ENCODE measurements at regions not wholly inside any gene's neighbourhood (a gene's known extent, or its start where the extent isn't known, plus 50 kb on each side); places are given as distances from the start of the nearest gene placed in this dataset.

DNA sequence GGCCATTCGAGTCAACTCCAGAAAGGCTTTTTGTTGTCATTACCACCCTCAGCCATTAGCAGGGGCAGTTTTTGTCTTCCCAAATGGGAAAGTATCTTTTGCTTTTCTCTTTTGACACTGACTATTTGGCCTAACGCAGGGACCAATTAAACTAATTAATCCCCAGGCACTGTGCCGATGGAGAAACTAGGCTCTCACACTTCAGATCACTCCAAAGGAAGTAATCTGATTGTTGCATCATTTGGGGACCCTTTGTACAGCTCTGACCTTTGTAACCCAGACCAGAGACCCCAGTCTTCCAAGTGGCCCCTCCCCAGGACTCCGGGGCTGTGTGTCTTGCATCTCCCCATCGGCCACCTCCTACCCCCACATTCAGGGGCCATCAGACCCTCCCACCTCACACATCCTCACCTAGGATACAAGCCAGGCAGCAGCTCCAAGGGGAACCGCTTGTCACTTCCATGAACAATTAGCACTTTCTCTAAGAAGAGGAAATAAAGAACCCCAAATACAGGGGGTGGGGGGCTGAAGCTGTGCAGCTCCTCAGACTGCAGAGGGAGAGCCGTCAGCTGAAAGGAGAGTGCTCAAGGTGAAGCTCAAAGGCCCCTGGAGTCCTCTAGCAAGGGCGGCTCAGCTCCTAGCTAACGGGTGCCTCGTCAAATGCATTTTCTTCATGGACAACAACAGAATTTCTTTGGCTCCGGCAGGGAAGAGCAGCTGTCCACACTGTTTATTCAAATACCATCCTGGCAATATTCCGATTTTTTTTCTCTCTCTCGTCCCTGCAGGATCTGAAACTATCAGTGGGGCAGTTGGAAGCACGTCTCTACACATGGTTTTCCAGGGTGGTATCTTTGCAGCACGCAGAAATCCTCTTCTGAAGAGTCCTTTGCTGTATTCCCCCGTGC lies 64.3 kb upstream of the DIO3 start:
- no peaks in the 10 kb centered on the region for H3K4me1 ChIP-seq (ENCODE audit: control insufficient read depth, insufficient read depth, low read length)
- H3K9ac ChIP-seq (ENCODE audit: low read length) = no peak overlapping the region
- no peaks in the 10 kb centered on the region for H3K36me3 ChIP-seq (ENCODE audit: control insufficient read depth, insufficient read depth, low read length)
- H3K27me3 ChIP-seq (ENCODE audit: control insufficient read depth, insufficient read depth, low read length) = no peaks in the 10 kb centered on the region
- no peak overlapping the region for H3K27ac ChIP-seq (ENCODE audit: low read depth, low read length)
- H3K4me3 ChIP-seq (ENCODE audit: low read length) = no peak overlapping the region

DNA sequence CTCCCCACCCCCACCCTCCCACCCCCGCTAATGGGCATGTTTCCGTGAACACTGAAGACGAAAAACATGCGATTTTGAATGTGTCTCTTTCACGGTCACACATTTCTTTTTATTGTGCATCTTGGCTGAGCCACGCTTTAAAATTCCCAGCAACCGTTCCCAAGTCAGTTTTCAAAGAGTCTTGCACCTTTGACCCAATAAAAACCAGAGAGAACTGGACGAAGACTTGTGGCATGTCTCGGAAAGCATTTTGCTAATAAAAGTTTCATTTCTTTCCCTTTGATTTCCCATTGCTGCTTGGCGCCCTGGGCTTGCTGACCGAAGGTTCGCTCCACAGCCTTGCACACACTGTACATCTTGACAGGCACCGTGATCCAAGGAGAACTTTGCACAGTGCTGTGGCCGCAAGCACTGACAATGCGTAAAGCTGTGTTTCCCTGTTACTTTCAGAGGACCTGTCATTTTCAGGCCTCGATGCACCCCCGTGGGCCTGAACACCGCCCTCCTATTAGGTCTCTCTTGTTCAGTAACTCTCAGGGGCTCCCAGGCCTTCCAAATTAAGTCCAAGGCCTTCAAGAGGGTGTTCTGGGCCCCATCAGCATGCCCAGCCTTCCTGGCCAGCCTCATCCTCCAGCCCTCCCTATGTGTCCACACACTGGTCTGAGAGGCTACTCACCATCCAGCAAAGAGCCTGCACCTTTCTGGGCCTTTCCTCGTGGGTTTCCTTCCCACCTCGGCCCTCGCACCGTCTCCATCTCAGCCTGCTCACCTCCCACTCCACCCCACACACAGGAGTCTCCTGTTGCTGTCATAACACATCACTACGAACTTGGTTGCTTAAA lies 63.4 kb upstream of the DIO3 start:
- no peak overlapping the region for H3K4me3 ChIP-seq (ENCODE audit: low read length)
- no peak overlapping the region for H3K27ac ChIP-seq (ENCODE audit: low read depth, low read length)
- no peaks in the 10 kb centered on the region for H3K36me3 ChIP-seq (ENCODE audit: control insufficient read depth, insufficient read depth, low read length)
- no peaks in the 10 kb centered on the region for H3K27me3 ChIP-seq (ENCODE audit: control insufficient read depth, insufficient read depth, low read length)
- H3K4me1 ChIP-seq (ENCODE audit: control insufficient read depth, insufficient read depth, low read length) = no peaks in the 10 kb centered on the region
- H3K9ac ChIP-seq (ENCODE audit: low read length) = no peak overlapping the region

DNA sequence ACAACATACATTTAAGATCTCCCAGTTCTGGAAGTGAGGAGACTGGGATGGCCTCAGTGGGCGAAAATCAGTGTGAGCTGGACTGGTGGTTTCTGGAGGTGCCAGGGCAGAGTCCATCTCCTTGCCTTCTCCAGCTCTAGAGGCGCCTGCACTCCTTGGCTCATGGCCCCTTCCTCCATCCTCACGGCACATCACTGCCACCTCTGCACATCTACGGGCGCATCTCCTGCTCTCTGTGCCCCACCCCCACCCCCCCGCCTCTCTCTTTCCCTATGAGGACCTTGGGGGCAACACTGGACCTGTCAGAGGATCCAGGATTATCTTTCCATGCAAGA lies 62.8 kb upstream of the DIO3 start:
- H3K4me1 ChIP-seq (ENCODE audit: control insufficient read depth, insufficient read depth, low read length) = no peaks in the 10 kb centered on the region
- no peak overlapping the region for H3K27ac ChIP-seq (ENCODE audit: low read depth, low read length)
- H3K36me3 ChIP-seq (ENCODE audit: control insufficient read depth, insufficient read depth, low read length) = no peaks in the 10 kb centered on the region
- no peak overlapping the region for H3K4me3 ChIP-seq (ENCODE audit: low read length)
- no peak overlapping the region for H3K9ac ChIP-seq (ENCODE audit: low read length)
- no peaks in the 10 kb centered on the region for H3K27me3 ChIP-seq (ENCODE audit: control insufficient read depth, insufficient read depth, low read length)

DNA sequence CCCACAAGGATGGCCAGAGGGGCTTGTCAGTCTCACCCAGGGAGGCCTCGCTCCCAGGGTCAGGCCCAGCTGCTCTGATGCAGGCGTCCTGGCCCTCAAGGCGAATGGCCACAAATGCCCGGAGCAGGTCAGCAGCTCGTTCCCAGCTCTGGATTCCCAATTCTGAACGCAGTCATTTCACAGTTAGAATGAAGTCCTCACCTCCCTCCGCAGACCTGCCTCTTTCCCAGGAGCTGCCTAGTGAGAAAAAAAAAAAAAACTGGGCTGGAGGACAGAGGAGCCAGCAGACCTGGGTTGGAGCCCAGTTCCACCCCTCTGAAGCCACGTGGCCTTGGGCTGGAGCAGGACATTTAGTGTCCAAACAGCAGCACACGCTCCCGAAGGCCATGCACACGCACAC lies 62.2 kb upstream of the DIO3 start:
- H3K4me1 ChIP-seq (ENCODE audit: control insufficient read depth, insufficient read depth, low read length) = no peaks in the 10 kb centered on the region
- H3K36me3 ChIP-seq (ENCODE audit: control insufficient read depth, insufficient read depth, low read length) = no peaks in the 10 kb centered on the region
- no peak overlapping the region for H3K9ac ChIP-seq (ENCODE audit: low read length)
- no peak overlapping the region for H3K4me3 ChIP-seq (ENCODE audit: low read length)
- no peaks in the 10 kb centered on the region for H3K27me3 ChIP-seq (ENCODE audit: control insufficient read depth, insufficient read depth, low read length)
- H3K27ac ChIP-seq (ENCODE audit: low read depth, low read length) = no peak overlapping the region

DNA sequence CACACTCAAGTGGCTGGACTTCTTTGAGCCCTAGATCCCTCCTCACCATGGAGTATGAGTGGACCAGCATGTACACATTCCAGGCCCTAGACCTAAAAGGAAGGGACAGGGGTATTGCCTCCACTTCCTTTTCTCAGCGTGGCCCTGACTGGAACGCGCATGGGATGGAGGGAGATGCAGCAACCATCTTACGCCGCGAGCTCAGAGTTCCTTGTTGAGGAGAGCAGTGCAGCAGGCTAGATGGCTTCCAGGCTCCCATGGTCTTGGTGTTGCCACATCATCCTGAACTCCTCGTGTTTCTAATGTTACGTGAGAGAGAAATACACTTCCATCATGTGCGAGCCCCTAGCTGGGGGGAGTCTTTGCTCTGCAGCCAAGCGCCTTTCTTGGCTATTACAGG lies 61.8 kb upstream of the DIO3 start:
- H3K27me3 ChIP-seq (ENCODE audit: control insufficient read depth, insufficient read depth, low read length) = no peaks in the 10 kb centered on the region
- no peak overlapping the region for H3K4me3 ChIP-seq (ENCODE audit: low read length)
- no peaks in the 10 kb centered on the region for H3K4me1 ChIP-seq (ENCODE audit: control insufficient read depth, insufficient read depth, low read length)
- H3K27ac ChIP-seq (ENCODE audit: low read depth, low read length) = no peak overlapping the region
- no peak overlapping the region for H3K9ac ChIP-seq (ENCODE audit: low read length)
- no peaks in the 10 kb centered on the region for H3K36me3 ChIP-seq (ENCODE audit: control insufficient read depth, insufficient read depth, low read length)

DNA sequence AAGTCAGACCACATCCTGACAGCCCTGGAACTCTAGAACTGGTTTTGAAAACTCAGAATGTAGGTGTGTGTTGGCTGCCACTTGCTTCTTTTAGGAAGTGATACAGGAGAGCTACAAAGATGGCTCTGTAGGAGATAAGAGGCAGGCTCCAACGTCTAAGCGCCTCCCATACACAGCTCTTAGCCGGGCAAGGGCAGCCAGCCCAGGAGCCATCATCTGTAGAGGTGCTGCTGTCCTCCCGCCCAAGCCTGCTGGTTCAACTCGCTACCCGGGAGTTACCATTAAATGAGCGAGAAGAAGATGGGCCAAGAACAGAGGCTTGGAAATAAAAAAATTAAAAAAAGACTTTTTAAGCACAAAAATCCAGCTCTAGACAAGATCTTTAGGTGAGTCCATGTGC lies 61.2 kb upstream of the DIO3 start:
- no peaks in the 10 kb centered on the region for H3K4me1 ChIP-seq (ENCODE audit: control insufficient read depth, insufficient read depth, low read length)
- H3K4me3 ChIP-seq (ENCODE audit: low read length) = no peak overlapping the region

DNA sequence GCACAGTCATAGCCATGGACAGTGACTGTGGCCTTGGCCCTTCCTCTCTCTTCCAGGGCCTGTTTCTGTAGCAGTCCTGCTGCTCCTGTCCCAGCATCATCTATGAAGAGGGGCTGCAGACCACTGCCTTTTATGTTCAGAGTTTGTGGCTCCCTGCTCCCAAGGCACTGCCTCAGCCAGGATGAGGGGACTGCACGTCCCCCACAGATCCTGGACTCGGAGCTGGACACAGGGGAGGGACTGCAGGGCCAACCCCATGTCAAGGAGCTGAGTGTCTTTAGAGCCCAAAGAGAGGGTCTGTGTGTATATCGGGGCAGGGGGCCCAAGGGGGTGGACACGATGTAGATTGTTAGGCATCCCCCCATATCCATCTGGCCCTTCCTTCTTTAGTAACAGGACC lies 60.6 kb upstream of the DIO3 start:
- Histone ChIP-seq H3K27ac (ENCODE audit: low read depth, low read length) (no peak overlapping the region), H3K4me1 (ENCODE audit: control insufficient read depth, insufficient read depth, low read length) (no peaks in the 10 kb centered on the region), H3K27me3 (ENCODE audit: control insufficient read depth, insufficient read depth, low read length) (no peaks in the 10 kb centered on the region), H3K36me3 (ENCODE audit: control insufficient read depth, insufficient read depth, low read length) (no peaks in the 10 kb centered on the region), H3K9ac (ENCODE audit: low read length) (no peak overlapping the region), H3K4me3 (ENCODE audit: low read length) (no peak overlapping the region)

More for the DNA sequence above, 61.2 kb upstream of the DIO3 start:
- H3K27ac ChIP-seq (ENCODE audit: low read depth, low read length) = no peak overlapping the region
- H3K36me3 ChIP-seq (ENCODE audit: control insufficient read depth, insufficient read depth, low read length) = no peaks in the 10 kb centered on the region
- H3K9ac ChIP-seq (ENCODE audit: low read length) = no peak overlapping the region
- H3K27me3 ChIP-seq (ENCODE audit: control insufficient read depth, insufficient read depth, low read length) = no peaks in the 10 kb centered on the region

DNA sequence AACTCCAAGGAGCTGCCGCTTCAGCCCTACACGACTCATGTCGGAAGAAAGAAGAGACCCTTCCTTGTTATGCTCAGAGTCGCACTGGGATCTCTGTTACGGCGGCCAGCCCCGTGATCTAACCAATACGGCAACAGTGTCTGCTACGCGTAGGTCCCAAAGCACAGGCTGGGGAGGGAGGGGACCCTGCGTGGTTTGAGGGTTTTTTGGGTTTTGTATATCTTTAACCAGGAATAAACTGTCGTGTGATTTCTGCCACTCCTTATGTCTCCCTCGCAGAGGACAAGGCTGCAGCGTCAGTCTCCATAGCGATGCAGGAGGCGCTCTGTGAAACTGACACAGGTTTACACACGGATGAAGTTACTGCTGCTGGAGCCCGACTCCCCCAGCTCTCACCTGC lies 60.0 kb upstream of the DIO3 start:
- H3K27ac ChIP-seq (ENCODE audit: low read depth, low read length) = no peak overlapping the region
- no peak overlapping the region for H3K9ac ChIP-seq (ENCODE audit: low read length)
- no peaks in the 10 kb centered on the region for H3K4me1 ChIP-seq (ENCODE audit: control insufficient read depth, insufficient read depth, low read length)
- no peak overlapping the region for H3K4me3 ChIP-seq (ENCODE audit: low read length)
- H3K36me3 ChIP-seq (ENCODE audit: control insufficient read depth, insufficient read depth, low read length) = no peaks in the 10 kb centered on the region
- H3K27me3 ChIP-seq (ENCODE audit: control insufficient read depth, insufficient read depth, low read length) = no peaks in the 10 kb centered on the region

DNA sequence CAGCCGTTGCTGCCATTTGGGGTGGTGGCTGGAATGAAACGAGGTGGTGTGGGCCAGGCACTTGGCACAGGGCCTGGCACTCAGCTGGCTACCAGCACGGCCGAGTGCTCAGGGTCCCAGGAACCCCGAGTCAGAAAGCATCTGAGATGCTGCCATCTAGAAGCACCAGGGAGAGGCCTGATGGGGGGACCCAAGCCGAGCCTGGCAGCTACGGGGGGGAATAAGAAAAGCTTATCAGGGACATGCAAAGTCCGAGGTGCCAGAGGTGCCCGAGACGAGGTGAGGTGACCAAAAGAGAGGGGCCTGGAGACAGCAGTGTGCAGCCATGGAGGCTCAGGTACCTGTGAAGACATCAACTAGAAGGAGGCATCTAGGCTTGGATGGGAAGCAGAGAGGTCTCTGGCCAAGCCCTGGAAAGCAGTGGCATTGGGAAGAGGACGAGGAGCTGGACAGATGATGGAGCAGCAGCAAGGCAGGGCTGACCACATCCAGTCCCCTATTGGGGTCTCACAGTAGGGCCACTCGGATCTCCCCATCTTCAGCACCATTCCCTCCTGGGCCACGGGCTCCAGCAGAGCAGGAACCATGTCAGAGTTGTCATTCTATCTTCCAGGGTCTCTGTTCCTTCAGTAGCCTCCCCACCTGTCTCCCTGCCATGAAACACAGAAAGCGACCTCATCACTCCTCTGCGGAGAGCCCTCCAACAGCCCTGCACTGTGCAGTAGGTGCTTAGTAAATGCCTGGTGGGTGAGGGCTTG lies 59.3 kb upstream of the DIO3 start:
- H3K9ac ChIP-seq (ENCODE audit: low read length) = no peak overlapping the region
- H3K4me3 ChIP-seq (ENCODE audit: low read length) = no peak overlapping the region
- H3K36me3 ChIP-seq (ENCODE audit: control insufficient read depth, insufficient read depth, low read length) = no peaks in the 10 kb centered on the region
- H3K27me3 ChIP-seq (ENCODE audit: control insufficient read depth, insufficient read depth, low read length) = no peaks in the 10 kb centered on the region
- H3K4me1 ChIP-seq (ENCODE audit: control insufficient read depth, insufficient read depth, low read length) = no peaks in the 10 kb centered on the region
- H3K27ac ChIP-seq (ENCODE audit: low read depth, low read length) = no peak overlapping the region

DNA sequence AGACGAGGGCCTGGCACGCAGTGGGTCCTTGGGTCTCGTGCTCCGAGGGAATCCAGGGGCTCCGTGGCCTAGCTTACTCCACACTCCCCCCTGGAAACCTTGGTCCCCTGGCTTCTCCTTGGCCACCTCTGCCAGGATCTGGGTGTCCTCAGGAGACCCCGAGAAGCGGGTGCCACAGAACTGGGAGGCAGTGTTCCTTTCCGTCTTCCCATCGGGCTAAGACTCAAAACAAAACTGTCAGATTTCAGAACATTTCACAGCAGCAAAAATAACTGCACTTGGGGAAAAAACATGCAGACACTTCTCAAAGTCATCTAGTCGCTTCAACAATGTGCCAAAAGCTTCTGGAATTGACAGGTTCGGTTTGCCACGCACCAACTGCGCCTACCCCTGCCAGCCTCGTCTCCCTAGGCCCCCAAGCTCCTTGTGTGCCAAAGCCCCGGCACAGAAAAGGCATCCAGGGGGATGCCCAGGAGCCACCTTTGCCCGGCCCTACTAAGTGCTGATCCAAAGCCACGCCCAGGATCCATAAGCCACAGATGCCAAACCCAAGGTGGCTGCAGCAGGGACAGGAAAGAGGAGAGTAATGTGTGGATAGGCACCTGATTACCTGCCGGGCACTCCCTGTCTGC lies 58.4 kb upstream of the DIO3 start:
- H3K9ac ChIP-seq (ENCODE audit: low read length) = no peak overlapping the region
- H3K4me3 ChIP-seq (ENCODE audit: low read length) = no peak overlapping the region
- H3K27ac ChIP-seq (ENCODE audit: low read depth, low read length) = no peak overlapping the region
- no peaks in the 10 kb centered on the region for H3K27me3 ChIP-seq (ENCODE audit: control insufficient read depth, insufficient read depth, low read length)
- no peaks in the 10 kb centered on the region for H3K4me1 ChIP-seq (ENCODE audit: control insufficient read depth, insufficient read depth, low read length)
- H3K36me3 ChIP-seq (ENCODE audit: control insufficient read depth, insufficient read depth, low read length) = no peaks in the 10 kb centered on the region

DNA sequence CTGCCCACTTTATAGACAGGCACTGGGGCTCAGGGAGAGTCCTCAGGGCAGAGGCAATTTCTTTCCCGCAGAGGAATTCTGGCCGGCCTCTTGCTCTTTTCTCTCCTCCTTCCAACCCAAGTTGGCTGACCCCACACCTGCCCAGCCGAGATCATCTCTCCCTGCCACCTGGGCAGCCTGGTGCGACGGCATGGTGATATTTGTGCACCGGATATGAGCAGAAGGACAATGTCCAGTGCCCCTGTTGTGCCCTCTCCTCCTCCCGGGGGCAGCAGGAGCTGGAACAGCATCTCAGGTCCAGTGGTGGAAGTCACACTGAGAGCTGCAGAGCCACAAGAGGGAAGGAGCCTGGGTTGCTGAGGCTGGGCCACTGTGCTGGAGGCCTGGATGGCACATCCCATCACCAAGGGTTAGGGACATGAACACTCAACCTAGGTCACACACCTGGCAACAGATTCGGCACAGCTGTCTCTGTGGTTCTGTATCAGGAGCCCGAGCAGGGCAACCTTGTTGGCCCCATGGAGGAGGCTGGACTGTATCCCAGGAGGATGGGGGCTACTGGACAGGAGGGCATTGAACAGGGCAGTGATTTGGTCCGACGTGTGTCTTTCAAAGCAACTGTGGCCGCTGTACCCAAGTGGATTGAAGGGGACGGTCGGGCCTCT lies 57.7 kb upstream of the DIO3 start:
- no peak overlapping the region for H3K27ac ChIP-seq (ENCODE audit: low read depth, low read length)
- no peak overlapping the region for H3K9ac ChIP-seq (ENCODE audit: low read length)
- no peaks in the 10 kb centered on the region for H3K36me3 ChIP-seq (ENCODE audit: control insufficient read depth, insufficient read depth, low read length)
- H3K27me3 ChIP-seq (ENCODE audit: control insufficient read depth, insufficient read depth, low read length) = no peaks in the 10 kb centered on the region
- H3K4me1 ChIP-seq (ENCODE audit: control insufficient read depth, insufficient read depth, low read length) = no peaks in the 10 kb centered on the region
- H3K4me3 ChIP-seq (ENCODE audit: low read length) = no peak overlapping the region
